GM12878 (cell line): ENCODE measurements at regions not wholly inside any gene's neighbourhood (a gene's known extent, or its start where the extent isn't known, plus 50 kb on each side); places are given as distances from the start of the nearest gene placed in this dataset.

ENCODE experiments used
- BRCA1 ChIP-seq: IDR thresholded peaks from 2 replicates; pipeline ENCODE4 v1.6.1; 2011; ENCODE audit warnings: low read depth, low read length, improper control_type of control experiment
- HDGF ChIP-seq: fragments of 450-650 bp; IDR thresholded peaks from 2 replicates; pipeline ENCODE4 v1.6.1; 2016; ENCODE audit warnings: antibody characterized with exemption
- JUNB ChIP-seq: IDR thresholded peaks from 2 replicates; pipeline ENCODE4 v1.6.1; 2016; ENCODE audit warnings: antibody characterized with exemption, mild to moderate bottlenecking
- MXI1 ChIP-seq: fragments of 150-350 bp; IDR thresholded peaks from 2 replicates; pipeline ENCODE4 v1.6.1; 2011; ENCODE audit warnings: low read depth, mild to moderate bottlenecking, inconsistent platforms, low read length, improper control_type of control experiment
- NBN ChIP-seq: fragments of 450-650 bp; IDR thresholded peaks from 2 replicates; pipeline ENCODE4 v1.6.1; 2016
- NFIC ChIP-seq: IDR thresholded peaks from 2 replicates; pipeline ENCODE4 v1.6.1; 2012; ENCODE audit warnings: low read depth, mild to moderate bottlenecking, inconsistent platforms, low read length, moderate library complexity
- PAX8 ChIP-seq: fragments of 450-650 bp; IDR thresholded peaks from 2 replicates; pipeline ENCODE4 v1.6.1; 2017; ENCODE audit warnings: mild to moderate bottlenecking, moderate library complexity
- RAD21 ChIP-seq: IDR thresholded peaks from 2 replicates; pipeline ENCODE4 v1.6.1; 2011; ENCODE audit warnings: mild to moderate bottlenecking, low read depth, low read length, moderate library complexity; ENCODE audit not compliant: insufficient read depth
- RELA ChIP-seq: fragments of 450-650 bp; IDR thresholded peaks from 2 replicates; pipeline ENCODE4 v1.8.0; 2014; ENCODE audit warnings: borderline replicate concordance; ENCODE audit not compliant: partially characterized antibody
- RUNX3 ChIP-seq: IDR thresholded peaks from 2 replicates; pipeline ENCODE4 v1.6.1; 2012; ENCODE audit warnings: low read length, inconsistent platforms
- TF ChIP-seq, protein P1 (sequence below): IDR thresholded peaks from 2 replicates; pipeline ENCODE4 v1.6.1; 2011; ENCODE audit warnings: low read depth, low read length, improper control_type of control experiment, borderline replicate concordance
- TF ChIP-seq, protein P2 (sequence below): IDR thresholded peaks from 2 replicates; pipeline ENCODE4 v1.6.1; 2012; ENCODE audit warnings: low read length, inconsistent platforms
- TF ChIP-seq, protein P3 (sequence below): IDR thresholded peaks from 2 replicates; pipeline ENCODE4 v1.6.1; 2012; ENCODE audit warnings: low read depth, low read length, improper control_type of control experiment
- TF ChIP-seq, protein P4 (sequence below): fragments of 150-350 bp; IDR thresholded peaks from 2 replicates; pipeline ENCODE4 v1.6.1; 2016; ENCODE audit warnings: low read depth, low read length
- TF ChIP-seq, protein P5 (sequence below): fragments of 450-650 bp; IDR thresholded peaks from 2 replicates; pipeline ENCODE4 v1.6.1; 2017; ENCODE audit warnings: mild to moderate bottlenecking, moderate library complexity

DNA sequence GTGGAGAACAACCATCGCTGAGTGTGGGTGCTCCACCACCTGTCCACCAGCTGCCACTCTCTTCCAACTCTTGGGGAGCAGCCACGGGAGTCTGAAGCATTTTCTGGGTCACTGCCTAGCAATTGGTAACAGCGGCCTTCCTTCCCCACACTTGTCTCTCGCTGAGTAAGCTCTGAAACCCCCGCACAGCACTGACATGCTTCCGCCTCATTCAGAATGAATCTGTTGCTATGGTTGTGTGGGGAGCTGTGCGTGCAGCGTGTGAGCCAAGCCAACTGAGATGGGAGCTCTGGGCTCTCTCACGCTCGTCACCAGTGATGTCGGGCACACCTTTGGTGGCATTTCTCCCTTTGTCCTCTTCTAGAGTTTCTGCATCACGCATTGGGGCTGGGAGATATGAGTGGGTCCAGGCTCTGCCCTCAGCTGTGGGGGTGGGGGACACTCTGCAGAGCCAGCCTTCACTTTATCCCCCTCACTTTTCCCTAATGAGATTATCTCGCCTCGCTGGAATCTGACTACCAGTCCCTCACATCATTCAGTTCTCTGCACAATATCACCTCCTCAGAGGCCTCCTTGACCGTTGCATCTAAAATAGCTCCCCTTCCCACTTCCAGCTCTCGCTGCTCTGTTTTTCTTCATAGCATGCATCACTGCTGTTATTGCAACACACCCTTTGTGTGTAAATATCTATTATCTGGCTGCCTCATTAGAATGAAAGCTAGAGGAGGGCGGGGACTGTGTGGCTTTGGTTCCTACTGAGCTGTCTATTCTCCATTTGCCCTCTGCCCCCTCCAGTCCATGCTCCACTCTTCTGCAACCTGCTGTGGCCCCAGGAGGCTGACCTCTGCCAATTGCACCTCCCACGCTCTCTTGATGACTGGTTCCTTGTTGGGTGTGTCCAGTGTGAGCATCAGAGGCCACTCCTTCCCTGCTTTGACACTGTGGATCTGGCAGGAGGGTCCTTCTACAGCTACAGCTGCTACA, 569.9 kb upstream of the CADM1 start (continued):
- TF ChIP-seq MXI1 (peak; percentile 75), JUNB (peak; percentile 82), NBN (peak; percentile 39; the same call in 1 of the 2 replicates), BRCA1 (no peak), RUNX3 (peak; percentile 78), RAD21 (peak; percentile 9; the same call in 1 of the 2 replicates), RELA (peak; percentile 81), PAX8 (no peak), HDGF (0 out of 2 replicates have a peak, but pooled peaks have one; percentile 46), NFIC (peak; percentile 73)
- TF ChIP-seq, protein P1, sequence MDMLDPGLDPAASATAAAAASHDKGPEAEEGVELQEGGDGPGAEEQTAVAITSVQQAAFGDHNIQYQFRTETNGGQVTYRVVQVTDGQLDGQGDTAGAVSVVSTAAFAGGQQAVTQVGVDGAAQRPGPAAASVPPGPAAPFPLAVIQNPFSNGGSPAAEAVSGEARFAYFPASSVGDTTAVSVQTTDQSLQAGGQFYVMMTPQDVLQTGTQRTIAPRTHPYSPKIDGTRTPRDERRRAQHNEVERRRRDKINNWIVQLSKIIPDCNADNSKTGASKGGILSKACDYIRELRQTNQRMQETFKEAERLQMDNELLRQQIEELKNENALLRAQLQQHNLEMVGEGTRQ = no peak
- TF ChIP-seq, protein P2, sequence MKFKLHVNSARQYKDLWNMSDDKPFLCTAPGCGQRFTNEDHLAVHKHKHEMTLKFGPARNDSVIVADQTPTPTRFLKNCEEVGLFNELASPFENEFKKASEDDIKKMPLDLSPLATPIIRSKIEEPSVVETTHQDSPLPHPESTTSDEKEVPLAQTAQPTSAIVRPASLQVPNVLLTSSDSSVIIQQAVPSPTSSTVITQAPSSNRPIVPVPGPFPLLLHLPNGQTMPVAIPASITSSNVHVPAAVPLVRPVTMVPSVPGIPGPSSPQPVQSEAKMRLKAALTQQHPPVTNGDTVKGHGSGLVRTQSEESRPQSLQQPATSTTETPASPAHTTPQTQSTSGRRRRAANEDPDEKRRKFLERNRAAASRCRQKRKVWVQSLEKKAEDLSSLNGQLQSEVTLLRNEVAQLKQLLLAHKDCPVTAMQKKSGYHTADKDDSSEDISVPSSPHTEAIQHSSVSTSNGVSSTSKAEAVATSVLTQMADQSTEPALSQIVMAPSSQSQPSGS = peak; percentile 48; the same call in 1 of the 2 replicates
- TF ChIP-seq, protein P3, sequence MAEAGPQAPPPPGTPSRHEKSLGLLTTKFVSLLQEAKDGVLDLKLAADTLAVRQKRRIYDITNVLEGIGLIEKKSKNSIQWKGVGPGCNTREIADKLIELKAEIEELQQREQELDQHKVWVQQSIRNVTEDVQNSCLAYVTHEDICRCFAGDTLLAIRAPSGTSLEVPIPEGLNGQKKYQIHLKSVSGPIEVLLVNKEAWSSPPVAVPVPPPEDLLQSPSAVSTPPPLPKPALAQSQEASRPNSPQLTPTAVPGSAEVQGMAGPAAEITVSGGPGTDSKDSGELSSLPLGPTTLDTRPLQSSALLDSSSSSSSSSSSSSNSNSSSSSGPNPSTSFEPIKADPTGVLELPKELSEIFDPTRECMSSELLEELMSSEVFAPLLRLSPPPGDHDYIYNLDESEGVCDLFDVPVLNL = no peak
- TF ChIP-seq, protein P4, sequence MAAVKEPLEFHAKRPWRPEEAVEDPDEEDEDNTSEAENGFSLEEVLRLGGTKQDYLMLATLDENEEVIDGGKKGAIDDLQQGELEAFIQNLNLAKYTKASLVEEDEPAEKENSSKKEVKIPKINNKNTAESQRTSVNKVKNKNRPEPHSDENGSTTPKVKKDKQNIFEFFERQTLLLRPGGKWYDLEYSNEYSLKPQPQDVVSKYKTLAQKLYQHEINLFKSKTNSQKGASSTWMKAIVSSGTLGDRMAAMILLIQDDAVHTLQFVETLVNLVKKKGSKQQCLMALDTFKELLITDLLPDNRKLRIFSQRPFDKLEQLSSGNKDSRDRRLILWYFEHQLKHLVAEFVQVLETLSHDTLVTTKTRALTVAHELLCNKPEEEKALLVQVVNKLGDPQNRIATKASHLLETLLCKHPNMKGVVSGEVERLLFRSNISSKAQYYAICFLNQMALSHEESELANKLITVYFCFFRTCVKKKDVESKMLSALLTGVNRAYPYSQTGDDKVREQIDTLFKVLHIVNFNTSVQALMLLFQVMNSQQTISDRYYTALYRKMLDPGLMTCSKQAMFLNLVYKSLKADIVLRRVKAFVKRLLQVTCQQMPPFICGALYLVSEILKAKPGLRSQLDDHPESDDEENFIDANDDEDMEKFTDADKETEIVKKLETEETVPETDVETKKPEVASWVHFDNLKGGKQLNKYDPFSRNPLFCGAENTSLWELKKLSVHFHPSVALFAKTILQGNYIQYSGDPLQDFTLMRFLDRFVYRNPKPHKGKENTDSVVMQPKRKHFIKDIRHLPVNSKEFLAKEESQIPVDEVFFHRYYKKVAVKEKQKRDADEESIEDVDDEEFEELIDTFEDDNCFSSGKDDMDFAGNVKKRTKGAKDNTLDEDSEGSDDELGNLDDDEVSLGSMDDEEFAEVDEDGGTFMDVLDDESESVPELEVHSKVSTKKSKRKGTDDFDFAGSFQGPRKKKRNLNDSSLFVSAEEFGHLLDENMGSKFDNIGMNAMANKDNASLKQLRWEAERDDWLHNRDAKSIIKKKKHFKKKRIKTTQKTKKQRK = no peak
- TF ChIP-seq, protein P5, sequence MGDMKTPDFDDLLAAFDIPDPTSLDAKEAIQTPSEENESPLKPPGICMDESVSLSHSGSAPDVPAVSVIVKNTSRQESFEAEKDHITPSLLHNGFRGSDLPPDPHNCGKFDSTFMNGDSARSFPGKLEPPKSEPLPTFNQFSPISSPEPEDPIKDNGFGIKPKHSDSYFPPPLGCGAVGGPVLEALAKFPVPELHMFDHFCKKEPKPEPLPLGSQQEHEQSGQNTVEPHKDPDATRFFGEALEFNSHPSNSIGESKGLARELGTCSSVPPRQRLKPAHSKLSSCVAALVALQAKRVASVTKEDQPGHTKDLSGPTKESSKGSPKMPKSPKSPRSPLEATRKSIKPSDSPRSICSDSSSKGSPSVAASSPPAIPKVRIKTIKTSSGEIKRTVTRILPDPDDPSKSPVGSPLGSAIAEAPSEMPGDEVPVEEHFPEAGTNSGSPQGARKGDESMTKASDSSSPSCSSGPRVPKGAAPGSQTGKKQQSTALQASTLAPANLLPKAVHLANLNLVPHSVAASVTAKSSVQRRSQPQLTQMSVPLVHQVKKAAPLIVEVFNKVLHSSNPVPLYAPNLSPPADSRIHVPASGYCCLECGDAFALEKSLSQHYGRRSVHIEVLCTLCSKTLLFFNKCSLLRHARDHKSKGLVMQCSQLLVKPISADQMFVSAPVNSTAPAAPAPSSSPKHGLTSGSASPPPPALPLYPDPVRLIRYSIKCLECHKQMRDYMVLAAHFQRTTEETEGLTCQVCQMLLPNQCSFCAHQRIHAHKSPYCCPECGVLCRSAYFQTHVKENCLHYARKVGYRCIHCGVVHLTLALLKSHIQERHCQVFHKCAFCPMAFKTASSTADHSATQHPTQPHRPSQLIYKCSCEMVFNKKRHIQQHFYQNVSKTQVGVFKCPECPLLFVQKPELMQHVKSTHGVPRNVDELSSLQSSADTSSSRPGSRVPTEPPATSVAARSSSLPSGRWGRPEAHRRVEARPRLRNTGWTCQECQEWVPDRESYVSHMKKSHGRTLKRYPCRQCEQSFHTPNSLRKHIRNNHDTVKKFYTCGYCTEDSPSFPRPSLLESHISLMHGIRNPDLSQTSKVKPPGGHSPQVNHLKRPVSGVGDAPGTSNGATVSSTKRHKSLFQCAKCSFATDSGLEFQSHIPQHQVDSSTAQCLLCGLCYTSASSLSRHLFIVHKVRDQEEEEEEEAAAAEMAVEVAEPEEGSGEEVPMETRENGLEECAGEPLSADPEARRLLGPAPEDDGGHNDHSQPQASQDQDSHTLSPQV = peak; percentile 57; the same call in 1 of the 2 replicates
